Smooth muscle cell (in vitro differentiated cells): ENCODE measurements at regions not wholly inside any gene's neighbourhood (a gene's known extent, or its start where the extent isn't known, plus 50 kb on each side); places are given as distances from the start of the nearest gene placed in this dataset.

Experiments
- DNase-seq: peaks from one replicate; lab custom pipeline; 2025; ENCODE audit not compliant: unreplicated experiment; lab: John Stamatoyannopoulos, UW
- H2AFZ ChIP-seq: fragments of 200-600 bp; sonication (generic); 2 replicates; pipeline ENCODE4 v1.6.0; 2016; ENCODE audit warnings: antibody characterized with exemption, low read depth, mild to moderate bottlenecking
- H3F3A ChIP-seq: fragments of 200-600 bp; sonication (generic); 2 replicates; pipeline ENCODE4 v1.6.0; 2017; ENCODE audit warnings: antibody characterized with exemption, low read depth
- H3K27ac ChIP-seq: fragments of 200-600 bp; sonication (generic); 2 replicates; pipeline ENCODE4 v1.5.1; 2016; ENCODE audit warnings: low read depth, mild to moderate bottlenecking
- H3K27me3 ChIP-seq: fragments of 200-600 bp; sonication (generic); 2 replicates; pipeline ENCODE4 v1.6.1; 2016; ENCODE audit warnings: low read depth, mild to moderate bottlenecking
- H3K36me3 ChIP-seq: fragments of 200-600 bp; sonication (generic); 2 replicates; pipeline ENCODE4 v1.5.1; 2016; ENCODE audit warnings: low read depth
- H3K4me1 ChIP-seq: fragments of 200-600 bp; sonication (generic); 2 replicates; pipeline ENCODE4 v1.5.1; 2016; ENCODE audit warnings: low read depth
- H3K4me2 ChIP-seq: fragments of 200-600 bp; sonication (generic); 2 replicates; pipeline ENCODE4 v1.6.0; 2016; ENCODE audit warnings: mild to moderate bottlenecking
- H3K4me3 ChIP-seq: fragments of 200-600 bp; sonication (generic); 2 replicates; pipeline ENCODE4 v1.5.1; 2016; ENCODE audit warnings: mild to moderate bottlenecking
- H3K79me2 ChIP-seq: fragments of 200-600 bp; sonication (generic); 2 replicates; pipeline ENCODE4 v1.6.0; 2016; ENCODE audit warnings: low read depth, mild to moderate bottlenecking
- H3K9ac ChIP-seq: fragments of 200-600 bp; sonication (generic); 2 replicates; pipeline ENCODE4 v1.6.0; 2016; ENCODE audit warnings: low read depth
- H3K9me3 ChIP-seq: fragments of 200-600 bp; sonication (generic); replicated peaks from 2 replicates; pipeline ENCODE4 v1.5.1; 2016; ENCODE audit warnings: low read depth
- H4K20me1 ChIP-seq: fragments of 200-600 bp; sonication (generic); 2 replicates; pipeline ENCODE4 v1.6.0; 2016; ENCODE audit warnings: low read depth
- CTCF ChIP-seq: fragments of 200-600 bp; sonication (generic); IDR thresholded peaks from 2 replicates; pipeline ENCODE4 v1.5.1; 2017; ENCODE audit warnings: borderline replicate concordance, mild to moderate bottlenecking, antibody characterized with exemption; ENCODE audit not compliant: insufficient read depth, poor library complexity, severe bottlenecking
- WGBS: methylation state at CpG from one replicate; pipeline ENCODE4 v1.1.7; 2016; ENCODE audit warnings: low lambda C conversion rate; 5-methylcytosine and 5-hydroxymethylcytosine counted together

DNA sequence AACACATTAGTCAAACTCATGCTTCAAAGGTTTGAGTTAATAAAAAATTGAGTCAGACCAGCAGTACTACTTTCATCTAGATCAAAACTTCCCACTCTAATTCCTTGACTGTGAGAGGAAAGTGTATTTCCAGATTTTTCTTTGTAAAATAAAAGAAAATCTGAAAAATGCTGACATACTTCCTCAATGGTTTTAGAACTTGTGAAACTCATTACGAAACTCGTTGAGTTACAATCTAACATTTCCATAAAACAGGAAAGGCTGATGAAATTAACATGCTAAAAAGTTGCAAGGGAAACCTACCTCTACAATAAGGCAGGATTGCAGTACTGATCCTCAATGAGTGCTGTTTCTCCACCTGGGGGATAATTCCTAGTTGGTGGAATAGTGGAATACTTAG is 217.8 kb upstream of the HCCS start:
- no peak overlapping the region for H3K9ac ChIP-seq
- no peaks in the 10 kb centered on the region for H3K36me3 ChIP-seq
- no peaks in the 10 kb centered on the region for H3K9me3 ChIP-seq
- H4K20me1 ChIP-seq = no peaks in the 10 kb centered on the region
- no peak overlapping the region for H3K4me3 ChIP-seq
- no peaks in the 10 kb centered on the region for H3K27me3 ChIP-seq
- 73% methylated on average over 2 of the region's 2 CpGs for WGBS
- H2AFZ ChIP-seq = no peak overlapping the region
- no peak overlapping the region for H3K27ac ChIP-seq
- DNase-seq = no peak
- no peak for TF ChIP-seq CTCF
- H3K4me2 ChIP-seq = no peak overlapping the region
- no peaks in the 10 kb centered on the region for H3K4me1 ChIP-seq
- no peaks in the 10 kb centered on the region for H3F3A ChIP-seq
- H3K79me2 ChIP-seq = no peaks in the 10 kb centered on the region

- Histone ChIP-seq H3K9ac (no peak overlapping the region), H3K79me2 (no peaks in the 10 kb centered on the region), H3K36me3 (no peaks in the 10 kb centered on the region), H3K27ac (no peak overlapping the region), H4K20me1 (no peaks in the 10 kb centered on the region), H3F3A (no peaks in the 10 kb centered on the region), H3K27me3 (no peaks in the 10 kb centered on the region), H3K4me1 (no peaks in the 10 kb centered on the region), H3K4me3 (no peak overlapping the region), H3K4me2 (no peak overlapping the region), H2AFZ (no peak overlapping the region), H3K9me3 (no peaks in the 10 kb centered on the region)
- no peak for DNase-seq
- WGBS = 66% methylated on average over 7 of the region's 7 CpGs
- TF ChIP-seq CTCF = no peak
These were observed 217.2 kb upstream of the HCCS start for GRCh38 chrX:10893976-10894375.

- Histone ChIP-seq H3K79me2 (no peaks in the 10 kb centered on the region), H3K27ac (no peak overlapping the region), H3K4me1 (no peaks in the 10 kb centered on the region), H3K9ac (no peak overlapping the region), H3K4me2 (no peak overlapping the region), H3K36me3 (no peaks in the 10 kb centered on the region), H3K4me3 (no peak overlapping the region), H2AFZ (no peak overlapping the region), H3F3A (no peaks in the 10 kb centered on the region), H3K27me3 (no peaks in the 10 kb centered on the region), H3K9me3 (no peaks in the 10 kb centered on the region), H4K20me1 (no peaks in the 10 kb centered on the region)
- 83% methylated on average over 9 of the region's 9 CpGs for WGBS
- TF ChIP-seq CTCF = no peak
- no peak for DNase-seq
These were observed 213.4 kb upstream of the HCCS start for GRCh38 chrX:10897768-10898167.

GRCh38 chrX:10900585-10901289 is 210.4 kb upstream of the HCCS start:
- H3K27ac ChIP-seq = no peak overlapping the region
- 39% methylated on average over 4 of the region's 4 CpGs for WGBS
- no peak for DNase-seq

More at GRCh38 chrX:10900585-10901289, 210.4 kb upstream of the HCCS start:
- H3K4me2 ChIP-seq = no peak overlapping the region
- no peaks in the 10 kb centered on the region for H3K79me2 ChIP-seq
- no peaks in the 10 kb centered on the region for H3K4me1 ChIP-seq
- H3K4me3 ChIP-seq = no peak overlapping the region
- no peaks in the 10 kb centered on the region for H3K9me3 ChIP-seq
- no peak overlapping the region for H3K9ac ChIP-seq
- no peaks in the 10 kb centered on the region for H3K27me3 ChIP-seq
- H3K36me3 ChIP-seq = no peaks in the 10 kb centered on the region
- H4K20me1 ChIP-seq = no peaks in the 10 kb centered on the region
- TF ChIP-seq CTCF = no peak
- no peaks in the 10 kb centered on the region for H3F3A ChIP-seq
- no peak overlapping the region for H2AFZ ChIP-seq
